HG03469 (cell line): ENCODE measurements at regions not wholly inside any gene's neighbourhood (a gene's known extent, or its start where the extent isn't known, plus 50 kb on each side); places are given as distances from the start of the nearest gene placed in this dataset.
"Not testable (repeated sequence)": the region's sequence is repeated elsewhere in the genome, so short reads cannot be mapped to it uniquely, and the experiment has no call there.

ENCODE experiments used
- ATAC-seq: cut with Tn5 transposase; IDR thresholded peaks from one replicate; pipeline ENCODE4 v1.9.1; 2021; ENCODE audit warnings: mild to moderate bottlenecking, moderate library complexity, moderate number of reproducible peaks; ENCODE audit not compliant: unreplicated experiment

DNA sequence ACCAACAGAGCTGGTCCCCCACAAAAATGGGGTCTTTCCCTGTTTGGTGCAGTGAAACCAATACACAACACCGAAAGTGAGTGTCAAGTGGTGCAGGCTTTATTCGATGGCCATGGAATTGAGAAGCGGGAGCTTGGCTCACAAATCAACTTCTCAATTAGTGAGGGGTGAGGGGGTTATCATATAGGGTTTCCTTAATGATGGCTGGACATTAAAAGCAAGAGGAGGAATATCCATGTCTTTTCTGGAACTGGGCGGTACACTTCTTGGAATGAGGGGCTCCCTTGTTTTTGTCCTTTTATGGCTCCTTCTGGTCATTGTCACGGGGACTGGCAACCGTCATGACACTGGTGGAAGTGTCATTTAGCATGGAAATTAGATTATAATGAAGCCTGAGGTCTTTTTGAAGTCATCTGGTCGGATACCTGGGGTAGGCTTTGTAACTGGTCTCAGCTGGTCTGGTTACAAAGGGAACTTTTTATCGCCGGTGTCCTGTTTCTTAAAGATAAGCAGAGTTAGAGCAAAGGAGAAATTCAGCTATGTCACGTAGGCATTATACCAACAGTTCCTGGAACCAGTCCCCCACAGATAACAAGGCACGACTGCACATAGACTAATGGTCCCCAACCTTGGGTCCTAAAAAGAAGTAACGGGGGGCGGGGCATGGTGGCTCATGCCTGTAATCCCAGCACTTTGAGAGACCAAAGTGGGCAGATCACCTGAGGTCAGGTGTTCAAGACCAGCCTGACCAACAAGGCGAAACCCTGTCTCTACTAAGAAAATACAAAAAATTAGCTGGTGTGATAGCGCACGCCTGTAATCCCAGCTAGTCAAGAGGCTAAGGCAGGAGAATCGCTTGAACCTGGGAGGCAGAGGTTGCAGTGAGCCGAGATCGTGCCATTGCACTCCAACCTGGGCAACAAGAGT lies 93.5 kb upstream of the NDUFV2 start:
- no peak for ATAC-seq

DNA sequence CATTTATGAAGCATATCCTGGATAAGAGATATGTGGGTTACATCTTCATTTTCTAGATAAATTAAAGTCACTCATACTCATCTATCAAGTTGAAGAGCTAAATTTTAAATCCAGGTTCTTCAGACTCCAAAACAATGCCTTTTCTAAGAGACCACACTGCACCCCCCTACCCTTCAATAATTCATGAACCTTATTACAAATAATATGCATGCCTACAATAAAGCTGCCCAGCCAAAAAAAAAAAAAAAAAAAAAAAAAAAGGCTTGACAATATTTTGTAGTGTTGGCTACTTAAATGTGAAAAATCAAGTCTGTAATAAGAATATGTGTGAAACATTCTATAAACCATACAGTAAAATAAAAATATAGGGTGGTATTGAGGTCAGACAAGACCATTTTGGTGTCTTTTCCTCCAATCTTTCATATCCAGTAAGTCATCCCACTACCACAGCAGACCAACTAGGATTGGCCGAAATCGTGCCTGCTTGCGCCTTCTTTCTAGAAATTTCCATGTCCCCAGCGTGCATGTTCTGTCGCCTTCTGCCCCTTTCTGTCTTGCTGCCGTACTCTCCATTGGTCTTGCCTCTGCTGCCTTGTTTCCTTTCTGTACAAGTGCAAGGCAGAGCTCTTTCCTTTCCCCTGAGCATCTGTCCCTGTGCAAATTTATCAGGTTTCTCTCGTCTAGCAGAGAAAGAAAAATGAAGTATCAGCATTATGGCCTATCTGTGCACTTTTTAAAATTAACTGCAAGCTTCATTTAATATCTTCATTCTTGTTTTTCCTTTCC lies 92.6 kb upstream of the NDUFV2 start:
- ATAC-seq, result no peak

- no peak for ATAC-seq
These were observed 91.1 kb upstream of the NDUFV2 start for GRCh38 chr18:9011431-9011830.

GRCh38 chr18:9013926-9014373 lies 88.5 kb upstream of the NDUFV2 start:
- no peak for ATAC-seq

DNA sequence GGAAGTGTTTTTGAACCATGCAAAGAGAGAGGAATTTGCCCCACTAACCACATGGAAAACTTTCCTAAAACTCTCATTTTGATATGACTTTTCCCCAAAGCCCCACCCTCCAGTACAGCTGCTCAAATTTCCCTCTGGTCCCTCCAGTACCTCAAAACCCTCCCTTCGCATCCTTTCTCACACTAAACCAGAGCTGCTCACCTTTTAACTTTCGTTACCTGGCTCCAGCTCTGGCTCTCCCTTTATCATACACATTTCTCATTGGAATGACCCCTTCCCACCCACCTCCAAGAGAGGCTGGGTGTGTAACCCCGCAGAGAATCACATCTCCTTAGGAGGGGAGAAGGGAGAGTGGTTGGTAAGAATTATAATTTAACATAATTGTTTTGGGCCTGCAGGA lies 86.8 kb upstream of the NDUFV2 start:
- no peak for ATAC-seq

- no peak for ATAC-seq
These were observed 85.8 kb upstream of the NDUFV2 start for GRCh38 chr18:9016633-9017166.

- ATAC-seq, result peak; percentile 88
These were observed 85.2 kb upstream of the NDUFV2 start for GRCh38 chr18:9017167-9017904.

- no peak for ATAC-seq
These were observed 84.6 kb upstream of the NDUFV2 start for GRCh38 chr18:9017905-9018227.

- ATAC-seq, result no peak
These were observed 83.4 kb upstream of the NDUFV2 start for GRCh38 chr18:9019135-9019534.

GRCh38 chr18:9020221-9020620 lies 82.3 kb upstream of the NDUFV2 start:
- no peak for ATAC-seq

GRCh38 chr18:9021458-9021857 lies 81.0 kb upstream of the NDUFV2 start:
- ATAC-seq, result no peak

- no peak for ATAC-seq
These were observed 79.9 kb upstream of the NDUFV2 start for GRCh38 chr18:9022397-9023155.

DNA sequence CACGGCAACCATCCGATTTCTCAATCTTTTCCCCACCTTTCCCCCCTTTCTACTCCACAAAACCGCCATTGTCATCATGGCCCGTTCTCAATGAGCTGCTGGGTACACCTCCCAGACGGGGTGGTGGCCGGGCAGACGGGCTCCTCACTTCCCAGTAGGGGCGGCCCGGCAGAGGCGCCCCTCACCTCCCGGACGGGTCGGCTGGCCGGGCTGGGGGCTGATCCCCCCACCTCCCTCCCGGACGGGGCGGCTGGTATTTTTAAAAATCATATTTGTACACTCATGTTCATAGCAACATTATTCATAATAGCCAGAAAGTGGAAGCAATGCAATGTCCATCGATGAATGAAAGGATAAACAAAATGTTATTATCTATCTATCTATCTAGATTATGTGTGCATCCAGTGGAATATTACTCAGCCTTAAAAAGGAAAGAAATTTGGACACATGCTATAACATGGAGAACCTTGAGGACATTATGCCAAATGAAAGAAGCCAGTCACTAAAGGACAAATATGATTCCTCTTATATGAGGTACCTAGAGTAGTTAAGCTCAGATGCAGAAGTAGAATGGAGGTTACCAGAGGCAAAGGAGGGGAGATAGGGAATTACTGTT lies 78.4 kb upstream of the NDUFV2 start:
- not testable (repeated sequence) for ATAC-seq

- no peak for ATAC-seq
These were observed 77.2 kb upstream of the NDUFV2 start for GRCh38 chr18:9025091-9025838.

GRCh38 chr18:9029131-9029530 lies 73.4 kb upstream of the NDUFV2 start:
- no peak for ATAC-seq

DNA sequence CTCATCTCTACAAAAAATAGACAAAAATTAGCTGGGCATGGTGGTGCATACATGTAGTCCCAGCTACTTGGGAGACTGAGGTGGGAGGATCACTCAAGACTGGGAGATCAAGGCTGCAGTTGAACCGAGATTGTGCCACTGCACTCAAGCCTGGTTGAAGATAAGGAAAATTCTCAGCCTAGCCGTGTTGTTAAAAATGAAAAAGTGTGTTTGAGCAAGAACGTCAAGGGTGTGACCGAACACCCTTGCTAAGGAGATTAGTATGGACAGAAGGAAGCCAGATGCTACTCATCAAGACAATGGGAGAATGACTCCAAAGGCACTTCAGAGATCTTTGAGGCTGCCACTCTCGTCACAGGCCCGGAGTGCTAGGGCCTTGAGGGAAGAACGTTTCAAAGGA lies 70.0 kb upstream of the NDUFV2 start:
- ATAC-seq, result no peak

DNA sequence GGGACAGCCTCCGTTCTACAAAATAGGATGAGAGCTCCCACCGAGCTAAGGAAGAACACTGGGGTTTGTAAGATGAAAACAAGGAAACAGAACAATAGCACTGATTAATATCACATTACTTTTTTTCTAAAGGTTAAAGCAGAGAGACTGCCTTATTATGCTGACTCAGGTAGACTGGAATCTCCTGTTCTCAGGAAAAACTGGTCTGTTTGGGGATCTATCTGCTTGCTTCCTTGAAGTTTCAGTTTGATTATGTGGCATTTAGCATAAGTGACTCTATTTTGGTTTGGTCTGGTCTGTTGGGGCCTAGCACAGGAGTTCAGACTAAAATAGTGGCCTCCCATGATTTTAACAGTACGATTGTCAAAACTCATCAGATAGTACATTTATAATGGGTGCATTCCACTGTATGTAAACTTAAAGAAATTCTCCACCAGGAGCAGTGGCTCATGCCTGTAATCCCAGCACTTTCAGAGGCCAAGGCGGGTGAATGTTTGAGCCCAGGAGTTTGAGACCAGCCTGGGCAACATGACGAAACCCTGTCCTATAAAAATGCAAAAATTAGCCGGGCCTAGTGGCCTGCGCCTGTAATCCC lies 64.1 kb upstream of the NDUFV2 start:
- ATAC-seq, result no peak

DNA sequence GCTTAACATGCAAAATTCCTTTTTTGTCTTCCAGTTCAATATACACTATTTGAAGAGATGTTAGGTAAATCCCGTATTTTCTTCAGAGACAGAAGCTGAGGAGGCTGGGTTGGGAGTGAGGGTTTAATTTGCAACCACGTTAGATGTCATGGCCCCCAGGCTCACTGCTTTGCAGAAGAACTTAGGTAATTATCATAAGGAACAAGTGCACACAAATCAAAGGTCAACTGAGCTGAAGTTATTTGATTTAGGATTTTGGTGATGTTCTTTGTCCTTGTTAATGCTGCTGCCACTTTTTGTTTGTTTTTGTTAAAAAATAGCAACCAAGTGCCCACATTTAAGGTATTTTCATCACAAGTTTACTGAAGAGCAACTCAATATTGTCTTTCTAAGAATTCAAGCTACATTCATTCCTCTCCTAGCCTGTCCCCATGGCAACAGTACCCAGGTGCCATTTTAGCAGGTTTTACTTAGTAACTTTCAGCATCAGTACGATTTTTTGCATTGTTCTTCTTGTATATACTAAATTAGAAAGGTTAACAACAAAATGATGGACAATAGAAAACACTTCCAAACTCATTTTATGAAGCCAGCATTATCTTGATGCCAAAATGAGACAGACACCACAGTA lies 62.9 kb upstream of the NDUFV2 start:
- no peak for ATAC-seq
